ENCODE measurements at regions not wholly inside any gene's neighbourhood (a gene's known extent, or its start where the extent isn't known, plus 50 kb on each side); places are given as distances from the start of the nearest gene placed in this dataset.

DNA sequence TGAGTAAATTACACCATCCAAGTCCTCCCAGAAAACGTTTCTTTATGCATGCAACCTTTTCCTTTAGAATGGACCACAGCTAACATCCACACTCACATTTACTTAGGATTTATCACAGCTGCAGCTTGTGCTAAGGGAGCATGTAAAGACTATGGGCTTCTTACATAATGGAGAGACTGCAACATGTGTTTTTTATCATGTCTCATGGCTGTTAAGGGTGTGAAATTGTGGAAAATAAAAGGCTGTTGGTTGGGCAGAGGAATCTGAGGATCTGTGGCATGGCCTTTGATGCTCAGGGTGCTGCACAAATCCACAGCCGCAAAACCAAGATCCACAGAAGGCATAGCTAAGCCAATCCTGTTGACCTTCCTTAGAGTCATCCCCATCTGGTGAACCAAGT is 112.0 kb upstream of the MTNR1B start:
- H3K9ac ChIP-seq (ENCODE audit: low read length) = no peak overlapping the region
- H3F3A ChIP-seq (ENCODE audit: insufficient read depth, low read length, poor library complexity, severe bottlenecking) = no peaks in the 10 kb centered on the region
- TF ChIP-seq MXI1 (conservative IDR thresholded peaks at IDR 0.05; ENCODE audit: poor library complexity, severe bottlenecking) = no peak
- no peak for TF ChIP-seq CTCF (IDR thresholded peaks at IDR 0.05; ENCODE audit: poor library complexity, severe bottlenecking)
- no peak for TF ChIP-seq TAF1 (IDR thresholded peaks at IDR 0.05; ENCODE audit: low read depth)
- TF ChIP-seq EZH2 (IDR thresholded peaks at IDR 0.05; ENCODE audit: borderline replicate concordance, insufficient read depth, low read length, poor library complexity, severe bottlenecking) = no peak
- no peak for TF ChIP-seq SMC3 (conservative IDR thresholded peaks at IDR 0.05; ENCODE audit: poor library complexity)
- no peak for TF ChIP-seq EP300 (conservative IDR thresholded peaks at IDR 0.05; ENCODE audit: poor library complexity, severe bottlenecking)
- no peak for TF ChIP-seq RAD21 (conservative IDR thresholded peaks at IDR 0.05)
- TF ChIP-seq REST (IDR thresholded peaks at IDR 0.05; ENCODE audit: borderline replicate concordance) = no peak
- TF ChIP-seq POLR2AphosphoS5 (IDR thresholded peaks at IDR 0.05) = no peak

DNA sequence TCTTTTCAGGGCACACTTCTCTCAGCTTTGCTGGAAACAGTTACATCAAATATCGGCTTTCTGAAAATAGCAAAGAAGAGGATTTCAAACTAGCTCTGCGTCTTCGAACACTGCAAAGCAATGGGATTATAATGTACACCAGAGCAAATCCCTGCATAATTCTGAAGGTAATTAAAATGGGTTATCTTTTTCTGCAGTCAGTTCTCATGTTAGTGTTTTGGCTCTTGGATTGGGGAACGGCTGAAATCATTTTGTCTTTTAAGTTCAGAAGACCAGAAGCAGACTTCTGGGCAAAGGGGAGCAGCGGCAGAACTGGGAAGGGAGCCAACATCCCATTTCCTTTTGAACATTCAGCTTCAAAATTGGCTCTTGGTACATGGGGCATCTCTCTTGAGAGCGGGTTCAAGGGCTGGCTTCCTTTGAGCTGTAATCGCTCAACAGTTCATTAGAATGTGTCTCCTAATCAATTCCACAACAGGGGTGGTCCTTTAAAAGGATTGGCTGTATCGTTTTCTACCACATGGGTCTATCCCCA is 110.2 kb upstream of the MTNR1B start:
- Histone ChIP-seq H3K9me3 (ENCODE audit: low read length) (no peaks in the 10 kb centered on the region), H3K27ac (ENCODE audit: low read length) (no peak overlapping the region), H3F3A (ENCODE audit: insufficient read depth, low read length, poor library complexity, severe bottlenecking) (no peaks in the 10 kb centered on the region), H3K4me2 (ENCODE audit: low read length) (no peak overlapping the region), H3K36me3 (ENCODE audit: insufficient read depth, low read length) (no peaks in the 10 kb centered on the region), H3K9ac (ENCODE audit: low read length) (no peak overlapping the region), H4K20me1 (ENCODE audit: insufficient read depth) (no peaks in the 10 kb centered on the region), H2AFZ (ENCODE audit: low read depth, low read length) (no peak overlapping the region), H3K79me2 (replicated peaks; ENCODE audit: insufficient read depth, low read length) (no peaks in the 10 kb centered on the region), H3K4me3 (ENCODE audit: low read length) (no peak overlapping the region), H3K9me2 (ENCODE audit: insufficient read depth, low read length) (no peaks in the 10 kb centered on the region), H3K27me3 (ENCODE audit: insufficient read depth, low read depth, low read length) (no peaks in the 10 kb centered on the region)
- TF ChIP-seq TAF1 (IDR thresholded peaks at IDR 0.05; ENCODE audit: low read depth) (no peak), CTCF (IDR thresholded peaks at IDR 0.05; ENCODE audit: poor library complexity, severe bottlenecking) (no peak), EP300 (conservative IDR thresholded peaks at IDR 0.05; ENCODE audit: poor library complexity, severe bottlenecking) (no peak), POLR2AphosphoS5 (IDR thresholded peaks at IDR 0.05) (no peak), EZH2 (IDR thresholded peaks at IDR 0.05; ENCODE audit: borderline replicate concordance, insufficient read depth, low read length, poor library complexity, severe bottlenecking) (no peak), RAD21 (conservative IDR thresholded peaks at IDR 0.05) (no peak), MXI1 (conservative IDR thresholded peaks at IDR 0.05; ENCODE audit: poor library complexity, severe bottlenecking) (no peak), REST (IDR thresholded peaks at IDR 0.05; ENCODE audit: borderline replicate concordance) (no peak), SMC3 (conservative IDR thresholded peaks at IDR 0.05; ENCODE audit: poor library complexity) (no peak)

More for the DNA sequence above, 112.0 kb upstream of the MTNR1B start:
- Histone ChIP-seq H3K36me3 (ENCODE audit: insufficient read depth, low read length) (no peaks in the 10 kb centered on the region), H3K27me3 (ENCODE audit: insufficient read depth, low read depth, low read length) (no peaks in the 10 kb centered on the region), H3K4me2 (ENCODE audit: low read length) (no peak overlapping the region), H3K9me3 (ENCODE audit: low read length) (no peaks in the 10 kb centered on the region), H4K20me1 (ENCODE audit: insufficient read depth) (no peaks in the 10 kb centered on the region), H3K27ac (ENCODE audit: low read length) (no peak overlapping the region), H3K9me2 (ENCODE audit: insufficient read depth, low read length) (no peaks in the 10 kb centered on the region), H3K79me2 (replicated peaks; ENCODE audit: insufficient read depth, low read length) (no peaks in the 10 kb centered on the region), H3K4me3 (ENCODE audit: low read length) (no peak overlapping the region), H2AFZ (ENCODE audit: low read depth, low read length) (no peak overlapping the region)

Data from neural cell (in vitro differentiated cells).